Upper lobe of right lung (tissue), 1 donor: ENCODE measurements at regions not wholly inside any gene's neighbourhood (a gene's known extent, or its start where the extent isn't known, plus 50 kb on each side); places are given as distances from the start of the nearest gene placed in this dataset.

ENCODE experiments used
- ATAC-seq: fragments of 200-7000 bp; cut with Tn5 transposase; one replicate; pipeline ENCODE4 v1.9.1; 2020; ENCODE audit warnings: mild to moderate bottlenecking, moderate library complexity
- DNase-seq: peaks from one replicate; pipeline ENCODE4 v3.0.0-alpha.2; 2020
- H3K27ac ChIP-seq: fragments of 200-600 bp; one replicate; pipeline ENCODE4 v1.8.0; 2022
- H3K27me3 ChIP-seq: fragments of 200-600 bp; one replicate; pipeline ENCODE4 v1.8.0; 2022; ENCODE audit warnings: mild to moderate bottlenecking
- H3K36me3 ChIP-seq: fragments of 200-600 bp; one replicate; pipeline ENCODE4 v1.8.0; 2022
- H3K4me1 ChIP-seq: fragments of 200-600 bp; one replicate; pipeline ENCODE4 v1.8.0; 2022
- H3K4me3 ChIP-seq: fragments of 200-600 bp; one replicate; pipeline ENCODE4 v1.8.0; 2022; ENCODE audit warnings: mild to moderate bottlenecking
- H3K9me3 ChIP-seq: fragments of 200-600 bp; one replicate; pipeline ENCODE4 v1.8.0; 2022
- CTCF ChIP-seq: fragments of 200-600 bp; IDR thresholded peaks from one replicate; pipeline ENCODE4 v1.8.0; 2022; ENCODE audit warnings: antibody characterized with exemption
- intact Hi-C: fragments of 100-400 bp; cut with DNase I; formaldehyde crosslinking; loops from one replicate; pipeline ENCODE4 v1.11.0; 2022
- donor health status: DM: no; HTN: yes; CAD: no; lungs with severe emphysema.

GRCh38 chr17:31674305-31674704 is 184.7 kb downstream of the COPRS start:
- intact Hi-C loops, result no loop called here
- no peak for TF ChIP-seq CTCF
- no peak for DNase-seq
- Histone ChIP-seq H3K4me3 (no peak overlapping the region), H3K36me3 (no peaks in the 10 kb centered on the region), H3K9me3 (no peaks in the 10 kb centered on the region), H3K27me3 (peaks cover 6% of the 10 kb centered on the region), H3K27ac (no peak overlapping the region), H3K4me1 (no peaks in the 10 kb centered on the region)
- no peak for ATAC-seq

DNA sequence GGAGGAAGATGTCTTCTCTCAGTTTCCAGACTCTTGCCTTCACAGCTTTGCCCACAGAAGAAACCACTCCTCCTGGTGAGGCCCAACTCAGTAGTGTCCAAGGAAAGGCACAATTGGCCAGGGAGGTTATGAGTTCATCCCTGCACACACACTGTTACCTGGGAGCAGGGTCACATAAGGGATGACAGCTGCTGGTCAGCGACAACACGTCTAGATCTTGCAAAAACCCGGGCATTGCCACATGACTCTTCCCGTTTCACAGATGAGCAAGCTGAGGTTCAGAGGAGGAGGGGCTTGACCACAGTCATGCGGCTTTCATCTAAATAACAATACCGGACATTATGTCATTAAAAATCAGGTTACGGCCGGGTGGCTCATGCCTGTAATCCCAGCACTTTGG is 186.0 kb downstream of the COPRS start:
- TF ChIP-seq CTCF, result no peak
- intact Hi-C loops, result no loop called here
- no peak for DNase-seq

GRCh38 chr17:31672161-31672819 is 186.8 kb downstream of the COPRS start:
- no peak for TF ChIP-seq CTCF
- H3K4me3 ChIP-seq, result no peak overlapping the region
- ATAC-seq (no peak), DNase-seq (no peak)
- H3K36me3 ChIP-seq, result no peaks in the 10 kb centered on the region
- peaks cover 6% of the 10 kb centered on the region for H3K27me3 ChIP-seq
- H3K9me3 ChIP-seq, result no peaks in the 10 kb centered on the region
- no peak overlapping the region for H3K27ac ChIP-seq
- no peaks in the 10 kb centered on the region for H3K4me1 ChIP-seq
- intact Hi-C loops, result no loop called here

More for the DNA sequence above, 186.0 kb downstream of the COPRS start:
- Histone ChIP-seq H3K4me3 (no peak overlapping the region), H3K36me3 (no peaks in the 10 kb centered on the region), H3K4me1 (no peaks in the 10 kb centered on the region), H3K9me3 (no peaks in the 10 kb centered on the region), H3K27me3 (peaks cover 6% of the 10 kb centered on the region), H3K27ac (no peak overlapping the region)
- ATAC-seq, result no peak

- no peaks in the 10 kb centered on the region for H3K4me1 ChIP-seq
- no peak for DNase-seq
- intact Hi-C loops, result no loop called here
Observed at GRCh38 chr17:31663576-31663975, 195.5 kb downstream of the COPRS start.

DNA sequence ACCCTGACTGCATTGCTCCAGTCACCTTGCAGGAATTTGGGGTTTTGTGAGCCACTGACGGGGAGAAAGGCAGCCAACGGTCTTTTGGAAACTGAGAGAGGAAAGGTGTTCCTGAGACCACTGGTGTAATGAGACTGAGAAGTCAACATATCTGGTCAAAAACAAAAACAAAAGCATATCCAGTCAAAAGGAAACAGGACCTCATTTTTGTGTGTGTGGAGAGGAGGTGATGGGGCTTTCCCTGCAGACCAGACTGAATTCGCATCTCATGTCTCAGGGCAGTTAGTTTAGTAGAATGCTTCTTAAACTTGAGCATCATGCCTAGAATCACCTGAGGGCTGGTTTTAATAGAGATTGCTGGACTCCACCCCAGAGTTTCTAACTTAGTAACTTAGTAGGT is 198.4 kb downstream of the COPRS start:
- Histone ChIP-seq H3K27me3 (no peaks in the 10 kb centered on the region), H3K27ac (no peak overlapping the region), H3K4me3 (no peak overlapping the region), H3K4me1 (no peaks in the 10 kb centered on the region), H3K9me3 (peaks cover 6% of the 10 kb centered on the region), H3K36me3 (no peaks in the 10 kb centered on the region)
- intact Hi-C loops, result no loop called here
- no peak for TF ChIP-seq CTCF
- ATAC-seq (no peak), DNase-seq (no peak)

More at GRCh38 chr17:31663576-31663975, 195.5 kb downstream of the COPRS start:
- no peak for ATAC-seq
- peaks cover 6% of the 10 kb centered on the region for H3K9me3 ChIP-seq
- no peak overlapping the region for H3K27ac ChIP-seq
- H3K36me3 ChIP-seq, result no peaks in the 10 kb centered on the region
- TF ChIP-seq CTCF, result no peak
- H3K27me3 ChIP-seq, result no peaks in the 10 kb centered on the region
- H3K4me3 ChIP-seq, result no peak overlapping the region

GRCh38 chr17:31657876-31658275 is 201.2 kb downstream of the COPRS start:
- no peak overlapping the region for H3K27ac ChIP-seq

More at GRCh38 chr17:31657876-31658275, 201.2 kb downstream of the COPRS start:
- intact Hi-C loops, result no loop called here
- H3K4me3 ChIP-seq, result no peak overlapping the region
- TF ChIP-seq CTCF, result no peak
- DNase-seq, result no peak
- no peaks in the 10 kb centered on the region for H3K4me1 ChIP-seq
- no peaks in the 10 kb centered on the region for H3K9me3 ChIP-seq
- H3K36me3 ChIP-seq, result no peaks in the 10 kb centered on the region
- H3K27me3 ChIP-seq, result no peaks in the 10 kb centered on the region
- no peak for ATAC-seq
